ENCODE measurements at regions not wholly inside any gene's neighbourhood (a gene's known extent, or its start where the extent isn't known, plus 50 kb on each side); places are given as distances from the start of the nearest gene placed in this dataset.
"Not testable (repeated sequence)": the region's sequence is repeated elsewhere in the genome, so short reads cannot be mapped to it uniquely, and the experiment has no call there.

- not testable (repeated sequence) for DNase-seq (ENCODE audit: low spot score)
Measured at GRCh38 chr1:146411923-146412322, 183.1 kb upstream of the NOTCH2NLA start.

GRCh38 chr1:146409817-146410441, 181.1 kb upstream of the NOTCH2NLA start:
- not testable (repeated sequence) for DNase-seq (ENCODE audit: low spot score)

GRCh38 chr1:146409116-146409801, 180.4 kb upstream of the NOTCH2NLA start:
- not testable (repeated sequence) for DNase-seq (ENCODE audit: low spot score)

GRCh38 chr1:146401281-146401825, 172.5 kb upstream of the NOTCH2NLA start:
- not testable (repeated sequence) for DNase-seq (ENCODE audit: low spot score)

GRCh38 chr1:146400173-146401121, 171.6 kb upstream of the NOTCH2NLA start:
- not testable (repeated sequence) for DNase-seq (ENCODE audit: low spot score)

- not testable (repeated sequence) for DNase-seq (ENCODE audit: low spot score)
Measured at GRCh38 chr1:146399225-146399624, 170.4 kb upstream of the NOTCH2NLA start.

- DNase-seq (ENCODE audit: low spot score): not testable (repeated sequence)
Measured at GRCh38 chr1:146396801-146397200, 168.0 kb upstream of the NOTCH2NLA start.

GRCh38 chr1:146396242-146396641, 167.4 kb upstream of the NOTCH2NLA start:
- not testable (repeated sequence) for DNase-seq (ENCODE audit: low spot score)

GRCh38 chr1:146393796-146394195, 165.0 kb upstream of the NOTCH2NLA start:
- DNase-seq (ENCODE audit: low spot score): not testable (repeated sequence)

- not testable (repeated sequence) for DNase-seq (ENCODE audit: low spot score)
Measured at GRCh38 chr1:146393154-146393553, 164.3 kb upstream of the NOTCH2NLA start.

GRCh38 chr1:146389178-146389577, 160.4 kb upstream of the NOTCH2NLA start:
- not testable (repeated sequence) for DNase-seq (ENCODE audit: low spot score)

- DNase-seq (ENCODE audit: low spot score): not testable (repeated sequence)
Measured at GRCh38 chr1:146387750-146388469, 159.1 kb upstream of the NOTCH2NLA start.

- DNase-seq (ENCODE audit: low spot score): peak; percentile 26
Measured at GRCh38 chr1:146386851-146387749, 158.3 kb upstream of the NOTCH2NLA start.

- not testable (repeated sequence) for DNase-seq (ENCODE audit: low spot score)
Measured at GRCh38 chr1:146381196-146381595, 152.4 kb upstream of the NOTCH2NLA start.

GRCh38 chr1:146376708-146377496, 148.1 kb upstream of the NOTCH2NLA start:
- peak; percentile 17 for DNase-seq (ENCODE audit: low spot score)

- not testable (repeated sequence) for DNase-seq (ENCODE audit: low spot score)
Measured at GRCh38 chr1:146376309-146376707, 147.5 kb upstream of the NOTCH2NLA start.

- not testable (repeated sequence) for DNase-seq (ENCODE audit: low spot score)
Measured at GRCh38 chr1:146375108-146375507, 146.3 kb upstream of the NOTCH2NLA start.

GRCh38 chr1:146369940-146370339, 141.1 kb upstream of the NOTCH2NLA start:
- not testable (repeated sequence) for DNase-seq (ENCODE audit: low spot score)

GRCh38 chr1:146355373-146355772, 126.6 kb upstream of the NOTCH2NLA start:
- not testable (repeated sequence) for DNase-seq (ENCODE audit: low spot score)

Measured in HuH-7 (cell line).